Activated T-cell treated with anti-CD3 and anti-CD28 coated beads for 24 hours (primary cell): ENCODE measurements at regions not wholly inside any gene's neighbourhood (a gene's known extent, or its start where the extent isn't known, plus 50 kb on each side); places are given as distances from the start of the nearest gene placed in this dataset.

ENCODE experiments used
- DNase-seq: peaks from one replicate; pipeline ENCODE4 v3.0.0-alpha.2; 2020; ENCODE audit warnings: low read depth

DNA sequence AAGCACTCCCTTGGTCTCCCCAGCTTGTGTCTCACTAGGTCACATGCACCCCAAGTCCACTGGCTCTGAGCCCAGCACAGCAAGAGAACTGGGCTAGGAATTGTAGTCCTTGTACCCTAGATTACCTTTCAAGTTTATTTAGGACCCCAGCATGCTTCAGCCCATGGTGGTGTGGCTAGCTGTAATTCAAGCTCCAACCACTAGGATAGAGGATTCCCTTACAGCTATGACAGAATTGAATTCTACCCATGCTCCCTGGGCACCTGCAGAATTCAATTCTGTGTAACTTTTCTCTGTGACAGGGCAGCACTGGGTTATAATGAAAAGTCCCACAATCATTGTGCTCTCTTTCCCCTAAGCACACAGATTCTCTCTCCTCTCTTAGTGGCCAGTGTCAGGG is 253.8 kb upstream of the DMD start:
- no peak for DNase-seq

DNA sequence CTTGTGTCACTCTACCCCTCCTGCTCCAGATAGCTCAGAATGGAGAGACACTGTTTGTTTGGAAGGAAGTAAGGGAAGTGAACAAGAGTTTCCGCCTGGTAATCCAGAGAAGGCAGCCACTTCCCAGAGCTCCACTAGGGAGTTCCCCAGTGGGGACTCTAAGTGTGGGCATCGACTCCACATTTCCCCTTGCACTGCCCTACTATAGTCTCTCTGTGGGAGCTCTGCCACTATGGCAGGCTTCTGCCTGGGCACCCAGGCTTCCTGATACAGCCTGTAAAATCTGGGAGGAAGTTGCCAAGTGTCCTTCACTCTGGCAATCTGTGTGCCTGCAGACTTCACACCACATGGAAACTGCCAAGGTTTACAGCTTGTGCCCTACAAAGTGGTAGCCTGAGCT is 245.8 kb upstream of the DMD start:
- DNase-seq: no peak

DNA sequence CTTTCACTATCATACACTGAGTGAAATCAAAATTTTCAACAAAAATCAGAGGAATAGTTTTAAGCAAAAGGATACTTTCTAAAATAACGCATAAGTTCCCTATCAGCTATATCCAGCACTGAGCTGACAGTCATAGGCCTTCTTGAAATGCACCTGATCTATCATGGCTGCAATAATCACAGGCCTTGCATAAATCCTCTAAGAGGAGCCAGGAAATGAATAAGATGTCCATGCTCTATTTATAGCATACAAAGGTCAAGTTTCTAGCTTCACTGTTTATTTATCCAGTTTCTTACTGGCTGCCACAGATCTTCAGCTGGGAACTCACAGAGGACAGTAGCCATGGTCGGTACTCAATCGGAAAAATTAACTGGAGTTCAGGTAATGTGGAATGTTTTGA is 235.9 kb upstream of the DMD start:
- no peak for DNase-seq

DNA sequence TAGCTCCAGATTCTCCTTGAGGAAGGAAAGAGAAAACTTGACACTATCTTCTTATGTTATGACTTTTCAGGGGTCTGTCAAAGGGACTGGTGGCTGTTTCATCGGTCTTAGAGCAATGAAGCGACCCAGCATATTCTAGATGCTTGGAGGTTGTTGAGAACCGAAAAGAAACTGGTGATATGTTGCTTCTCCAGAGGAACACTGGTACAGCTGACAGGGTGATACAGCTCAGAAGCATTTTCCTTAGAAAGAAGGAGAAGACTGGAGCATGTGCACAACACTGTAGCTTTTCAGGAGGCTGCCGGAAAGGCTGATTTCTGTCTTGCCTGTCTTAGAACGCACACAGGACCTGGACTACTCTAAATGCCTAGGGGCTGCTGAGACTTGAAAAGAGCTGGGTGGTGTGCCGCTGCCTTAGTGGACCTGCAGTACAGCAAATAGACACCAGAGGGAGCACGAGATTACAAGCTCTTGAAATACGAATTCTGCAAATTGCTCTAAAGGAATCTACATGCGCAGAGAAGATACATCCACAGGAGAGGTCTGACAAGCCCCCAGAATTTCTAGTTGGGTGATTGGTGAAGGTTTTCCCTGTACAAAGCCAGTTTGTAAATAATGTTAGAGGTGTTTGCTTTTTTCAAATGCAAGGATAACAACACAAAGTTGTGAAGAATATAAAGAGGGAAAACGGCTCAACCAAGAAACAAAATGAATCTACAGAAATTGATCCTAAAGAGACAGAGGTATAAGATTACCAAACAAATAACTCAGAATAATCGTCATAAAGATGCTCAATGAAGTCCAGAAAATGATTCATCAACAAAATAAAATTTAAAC is 223.1 kb upstream of the DMD start:
- peak; percentile 4 for DNase-seq

DNA sequence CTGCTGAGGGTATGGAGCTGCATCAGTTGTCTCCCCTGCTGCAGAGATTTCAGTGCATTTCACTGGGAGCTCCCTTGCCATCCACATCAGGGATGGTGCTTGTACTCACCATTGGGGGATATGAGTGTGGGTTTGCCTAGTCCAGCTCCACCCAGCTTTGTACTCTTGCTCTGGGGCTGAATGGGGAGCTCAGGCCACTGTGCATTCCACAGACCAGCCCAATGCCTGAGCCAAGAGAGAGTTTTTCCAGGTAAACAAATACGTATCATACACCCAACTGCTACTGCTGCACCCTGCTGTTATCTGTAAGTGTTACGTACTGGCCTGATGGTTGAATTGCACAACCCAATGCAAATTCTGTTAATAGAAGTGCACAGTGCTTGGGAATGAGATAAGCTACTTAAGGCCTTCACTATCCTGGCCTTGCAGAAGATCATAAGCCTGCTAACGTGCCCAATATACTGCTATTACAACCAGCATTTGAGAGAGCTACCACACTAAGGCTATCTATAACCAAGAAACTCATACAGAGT is 205.0 kb upstream of the DMD start:
- DNase-seq: no peak

DNA sequence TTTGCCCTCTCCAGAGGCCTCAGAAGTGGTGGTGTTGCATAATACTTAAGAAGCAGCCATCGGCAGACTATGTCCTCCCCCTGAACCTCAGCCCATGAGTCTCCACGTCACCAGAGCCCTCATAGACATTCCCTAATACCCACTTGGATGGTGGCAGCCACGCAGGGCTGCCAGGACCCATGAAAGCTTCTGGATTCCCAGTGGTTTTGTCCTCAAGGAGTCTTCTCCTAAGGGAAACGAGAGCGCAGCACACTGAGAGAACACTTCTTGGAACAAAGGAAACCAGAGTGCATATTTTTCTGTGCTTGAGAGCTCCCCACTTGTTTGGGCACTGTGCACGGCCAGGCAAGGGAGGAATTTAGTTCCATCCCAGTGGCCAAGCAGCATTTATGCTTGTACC is 204.1 kb upstream of the DMD start:
- no peak for DNase-seq

DNA sequence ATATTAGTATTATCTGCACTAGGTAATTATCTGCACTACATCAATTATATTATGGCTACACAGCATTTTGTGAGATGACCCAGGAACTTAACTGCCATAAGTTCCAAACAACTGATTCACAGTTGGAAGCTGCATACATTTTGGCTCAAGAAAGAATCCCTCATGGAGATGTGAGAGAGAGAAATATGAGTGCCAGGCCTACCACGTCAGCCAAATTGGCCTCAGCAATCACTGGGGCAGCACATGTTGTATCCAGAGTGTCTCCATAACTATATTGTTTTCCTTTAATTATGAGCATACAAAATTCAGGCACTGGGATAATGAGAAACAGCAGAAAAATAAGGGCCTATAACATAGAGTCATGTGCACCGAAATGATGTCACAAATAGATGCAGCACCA is 174.2 kb upstream of the DMD start:
- DNase-seq: no peak

DNA sequence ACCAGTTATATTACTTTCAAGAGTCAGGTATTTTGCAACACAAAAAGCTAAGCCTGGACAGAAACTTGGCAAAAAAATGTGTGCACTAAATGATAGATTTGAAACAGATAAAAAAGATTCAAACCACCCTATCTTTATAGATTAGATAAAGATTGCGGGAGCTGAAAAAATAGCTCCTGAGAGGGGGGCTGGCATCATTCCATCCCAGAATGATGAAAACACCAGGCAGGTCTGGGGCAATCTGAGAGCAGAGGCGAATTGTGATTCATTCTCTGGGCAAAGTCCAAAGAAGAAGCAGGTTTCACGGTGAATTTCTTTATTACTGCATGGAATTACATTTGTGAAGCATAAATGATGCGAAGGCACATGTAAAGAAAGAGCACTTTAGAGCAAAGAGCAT is 168.5 kb upstream of the DMD start:
- no peak for DNase-seq

DNA sequence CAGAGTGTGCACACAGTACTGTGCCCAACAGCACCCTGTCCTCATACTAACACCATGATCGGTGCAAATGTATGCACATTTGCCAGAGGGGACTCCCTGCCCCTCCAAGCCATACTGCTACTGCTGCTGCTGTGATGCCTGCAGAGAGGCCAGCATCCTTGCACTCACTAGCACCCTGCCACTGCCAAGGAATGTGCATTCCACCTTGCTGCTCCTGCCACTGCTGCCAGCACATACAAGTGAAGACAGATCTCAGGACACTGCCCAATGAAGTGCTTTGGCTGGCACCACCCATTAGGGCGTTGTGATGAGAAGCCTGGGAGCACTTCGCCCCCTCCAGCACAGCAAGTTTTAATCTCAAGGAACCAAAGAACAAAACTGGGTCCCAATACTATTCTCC is 146.3 kb upstream of the DMD start:
- no peak for DNase-seq

DNA sequence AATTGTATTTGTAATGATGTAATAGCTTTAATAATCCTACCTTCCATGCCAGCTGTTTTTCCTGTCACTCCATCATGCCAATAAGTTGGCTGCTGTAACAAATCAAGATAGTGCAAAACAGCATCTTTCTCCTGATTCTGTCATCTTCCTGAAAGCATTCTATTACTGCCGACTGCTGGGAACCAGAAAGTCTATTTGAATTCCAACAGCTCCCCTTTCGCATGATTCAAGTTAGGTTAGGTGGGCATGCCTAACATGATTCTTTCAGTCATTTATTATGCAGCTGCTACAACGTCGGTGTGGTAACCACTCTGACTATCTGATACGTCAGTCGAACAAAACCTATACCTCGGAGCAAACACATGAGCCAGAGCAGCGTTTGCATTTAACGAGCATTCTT is 127.9 kb upstream of the DMD start:
- no peak for DNase-seq

DNA sequence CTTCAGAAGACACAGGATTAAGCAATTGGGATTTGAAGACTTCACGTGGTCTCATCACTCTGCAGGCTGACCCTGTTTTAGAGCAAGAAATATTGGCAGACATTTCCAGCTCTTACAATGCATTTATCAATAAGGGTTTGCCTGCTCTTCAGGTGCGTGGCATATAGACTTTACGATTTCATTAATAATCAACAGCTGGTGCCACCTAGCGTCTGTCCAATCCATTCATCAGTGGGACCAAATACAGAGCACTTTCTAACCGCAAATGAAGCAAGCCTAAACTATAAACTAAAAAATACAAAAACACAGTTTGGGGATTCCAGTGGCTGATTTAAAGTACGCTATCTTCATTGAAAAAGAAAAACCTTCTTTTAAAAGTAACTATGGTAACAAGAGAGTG is 125.4 kb upstream of the DMD start:
- DNase-seq: no peak

DNA sequence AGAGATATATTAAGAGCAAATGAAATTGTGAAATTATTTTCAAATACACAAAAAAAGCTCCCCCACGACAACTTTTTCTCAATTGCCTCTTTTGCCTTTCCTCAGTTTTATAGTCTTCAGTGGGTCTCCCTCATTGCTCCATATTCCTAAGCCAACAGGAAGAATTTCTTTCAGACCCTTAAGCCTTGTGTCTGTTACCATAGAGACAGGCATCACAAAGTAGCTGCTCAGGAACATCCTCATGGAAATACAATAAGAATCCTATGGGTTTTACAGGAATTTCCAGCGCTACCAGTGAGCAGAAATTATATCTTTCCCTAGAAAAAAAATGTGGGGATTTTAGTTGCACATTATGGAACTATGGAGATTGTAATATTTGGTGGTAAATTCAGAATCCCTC is 121.9 kb upstream of the DMD start:
- no peak for DNase-seq

DNA sequence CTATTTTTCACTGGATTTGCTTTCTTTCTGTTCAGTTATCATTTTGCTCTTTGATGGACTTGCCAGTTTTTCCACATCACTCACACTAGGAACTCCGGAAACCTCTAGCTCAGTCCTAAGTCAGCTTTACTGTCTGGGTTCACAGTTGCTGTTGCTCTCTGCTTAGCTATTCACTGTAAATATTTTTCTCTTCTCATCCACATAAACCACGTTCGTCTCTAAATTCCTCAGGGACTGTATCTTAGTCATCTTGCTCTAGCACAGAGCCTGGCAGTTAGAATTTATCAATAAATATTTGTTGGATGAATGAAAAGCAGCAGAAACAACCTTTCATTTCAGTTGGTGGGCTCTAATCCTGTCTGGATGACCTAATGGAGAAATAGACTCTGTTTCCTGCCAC is 119.4 kb upstream of the DMD start:
- no peak for DNase-seq

DNA sequence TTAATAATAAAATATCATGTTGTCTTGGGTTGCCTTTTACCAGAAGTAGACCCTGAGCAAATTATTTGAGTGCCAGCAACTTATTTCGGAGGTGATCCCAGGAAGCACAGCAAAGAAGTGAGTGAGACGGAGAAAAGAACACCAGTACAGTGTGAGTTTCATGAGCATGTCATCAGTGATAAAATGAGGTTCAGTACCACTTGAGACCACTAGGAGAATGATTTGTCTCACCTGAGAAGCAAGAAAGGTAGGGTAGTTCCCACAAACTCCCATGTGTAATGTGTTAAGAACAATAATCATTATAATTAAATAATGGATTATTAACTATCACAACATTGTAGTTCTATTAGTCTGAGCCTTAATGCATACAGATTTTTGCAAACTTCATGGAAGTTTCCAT is 112.8 kb upstream of the DMD start:
- DNase-seq: no peak

DNA sequence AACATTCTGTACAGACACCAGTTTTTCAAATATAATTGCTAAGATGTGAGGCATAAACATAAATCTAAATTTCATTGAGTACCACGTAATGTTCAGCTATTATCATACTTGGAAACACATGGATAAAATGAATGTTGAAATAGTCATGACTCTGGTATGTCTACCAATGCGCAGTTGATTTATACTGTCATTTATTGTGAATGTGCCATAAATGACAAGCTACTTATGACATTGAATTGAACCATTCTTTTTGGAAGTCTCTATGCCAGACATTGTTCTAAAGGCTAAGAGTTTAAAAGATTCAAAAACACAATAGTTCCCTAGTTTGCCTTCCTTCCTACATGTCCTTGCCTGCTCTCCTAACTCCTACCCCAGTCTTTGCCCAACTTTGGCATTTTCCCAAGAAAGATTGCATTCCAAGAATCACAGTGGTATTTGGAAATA is 96.6 kb upstream of the DMD start:
- no peak for DNase-seq

DNA sequence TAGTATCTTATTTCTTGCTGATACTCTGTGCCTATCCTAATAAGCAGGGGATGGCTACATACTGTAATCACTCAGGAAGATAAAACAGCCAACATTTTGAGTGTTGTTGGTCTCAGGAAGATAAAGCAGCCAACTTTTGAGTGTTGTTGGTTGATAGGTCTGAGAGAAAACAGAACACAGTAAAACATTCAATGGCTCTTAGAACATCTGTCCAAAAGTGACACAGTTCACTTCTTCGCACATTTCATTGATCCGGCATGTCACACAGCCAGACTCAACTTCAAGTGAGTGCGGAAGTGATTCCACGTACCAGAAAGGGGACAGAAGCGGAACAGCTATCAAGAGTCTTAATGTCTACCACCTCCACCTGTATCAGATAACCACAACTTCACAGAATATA is 87.3 kb upstream of the DMD start:
- DNase-seq: no peak

DNA sequence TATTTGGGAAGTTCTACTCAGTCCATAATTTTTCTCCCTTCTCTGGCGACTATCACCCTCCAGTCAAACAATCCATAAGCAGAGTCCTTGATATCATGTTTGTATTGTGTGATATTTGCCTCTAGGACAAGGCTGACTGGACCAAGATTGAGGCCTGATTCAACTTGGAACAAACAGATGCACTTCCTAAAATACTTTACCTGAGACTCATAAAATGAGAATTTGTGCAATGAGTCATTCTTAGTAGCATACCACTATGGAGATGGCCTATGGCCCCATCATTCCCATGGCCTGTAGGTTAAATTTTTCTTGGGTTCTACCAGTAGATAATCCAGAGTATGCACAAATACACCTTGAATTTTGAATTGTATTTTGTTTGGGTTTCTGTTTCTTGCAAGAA is 74.2 kb upstream of the DMD start:
- no peak for DNase-seq

DNA sequence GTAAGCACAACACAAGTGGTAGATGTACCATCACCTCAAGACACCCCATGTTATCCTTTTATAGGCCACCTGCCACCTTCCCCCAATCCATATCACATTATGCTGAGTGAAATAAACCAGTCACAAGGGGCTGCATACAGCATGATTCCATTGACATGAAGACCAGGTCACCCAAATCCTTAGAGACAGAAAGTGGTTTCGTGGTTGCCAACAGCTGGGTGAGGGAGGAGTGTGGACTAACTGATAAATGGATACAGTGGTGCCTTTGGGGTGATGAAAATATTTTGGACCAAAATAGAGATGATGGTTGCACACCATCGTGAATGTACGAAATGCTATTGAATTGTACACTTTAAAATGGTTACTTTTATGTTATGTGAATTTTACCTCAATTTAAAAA is 65.7 kb upstream of the DMD start:
- DNase-seq: no peak

DNA sequence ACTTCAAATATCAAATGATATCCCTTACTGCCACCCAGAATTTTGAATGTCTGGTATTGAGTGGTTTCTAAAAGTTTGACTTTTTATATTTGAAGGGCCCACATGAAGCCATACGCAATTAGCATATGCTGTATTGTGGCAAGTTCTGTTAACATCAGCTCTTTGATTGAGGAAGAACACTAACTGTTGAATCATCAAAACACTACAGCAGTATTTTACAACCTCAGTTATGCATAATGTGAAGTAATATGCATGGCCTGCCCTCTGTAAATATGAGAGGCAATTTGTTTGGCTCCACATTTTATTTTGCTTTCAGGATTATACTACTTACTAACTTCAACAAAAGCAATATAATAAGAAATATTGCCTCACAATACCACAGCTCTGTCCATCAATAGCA is 62.2 kb upstream of the DMD start:
- no peak for DNase-seq

DNA sequence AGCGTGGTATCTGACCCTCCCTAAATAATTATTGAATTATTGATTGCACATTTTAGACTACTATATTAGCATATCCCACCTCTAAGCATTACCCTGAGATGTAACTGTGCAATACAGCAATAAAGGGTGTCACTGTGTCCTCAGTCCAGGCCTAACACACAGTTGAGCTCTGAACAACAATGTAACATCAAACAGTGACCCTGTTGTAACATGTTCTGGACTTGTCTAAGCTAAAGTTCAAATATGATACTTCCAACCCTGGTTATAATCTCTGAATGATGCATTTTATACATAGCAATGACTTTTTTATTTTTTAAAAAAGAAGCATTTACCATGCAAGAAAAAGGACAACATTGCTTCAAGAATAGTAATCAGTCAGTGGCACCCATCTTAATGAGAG is 61.6 kb upstream of the DMD start:
- no peak for DNase-seq
